Fibroblast of the aortic adventitia (primary cell): ENCODE measurements at regions not wholly inside any gene's neighbourhood (a gene's known extent, or its start where the extent isn't known, plus 50 kb on each side); places are given as distances from the start of the nearest gene placed in this dataset.

Source experiments
- DNase-seq: peaks from one replicate; pipeline ENCODE4 v3.0.0-alpha.2; 2010; ENCODE audit warnings: low read depth
- H3K4me3 ChIP-seq: 2 replicates; pipeline ENCODE4 v1.5.1; 2011; ENCODE audit warnings: low read depth, mild to moderate bottlenecking, control low read depth, low read length, moderate library complexity
- CTCF ChIP-seq: IDR thresholded peaks from 2 replicates; pipeline ENCODE4 v1.5.1; 2011; ENCODE audit warnings: mild to moderate bottlenecking, low read length, control low read depth, inconsistent platforms; ENCODE audit not compliant: insufficient read depth

GRCh38 chr5:106680330-106680729, 990.4 kb downstream of the EFNA5 start:
- H3K4me3 ChIP-seq: no peak overlapping the region
- no peak for TF ChIP-seq CTCF
- DNase-seq: no peak

DNA sequence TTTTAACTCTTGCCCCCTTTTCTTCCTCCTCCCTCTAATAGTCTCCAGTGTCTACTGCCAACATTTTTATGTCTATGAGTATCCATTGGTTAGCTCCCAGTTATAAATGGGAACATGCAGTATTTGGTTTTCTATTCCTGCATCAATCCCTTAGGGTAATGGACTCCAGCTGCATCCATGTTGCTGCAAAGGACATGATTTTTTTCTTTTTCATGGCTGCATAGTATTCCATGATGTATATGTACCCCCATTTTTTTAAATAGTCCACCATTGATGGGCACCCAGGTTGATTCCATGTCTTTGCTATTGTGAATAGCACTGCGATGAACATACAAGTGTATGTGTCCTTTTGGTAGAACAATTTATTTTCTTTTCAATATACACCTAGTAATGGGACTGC, 993.7 kb downstream of the EFNA5 start:
- H3K4me3 ChIP-seq: no peak overlapping the region
- no peak for DNase-seq
- no peak for TF ChIP-seq CTCF

- no peak overlapping the region for H3K4me3 ChIP-seq
- no peak for DNase-seq
- TF ChIP-seq CTCF: no peak
These were observed 995.0 kb downstream of the EFNA5 start for GRCh38 chr5:106675687-106676086.

GRCh38 chr5:106673941-106674340, 996.8 kb downstream of the EFNA5 start:
- DNase-seq: no peak
- no peak overlapping the region for H3K4me3 ChIP-seq
- no peak for TF ChIP-seq CTCF

DNA sequence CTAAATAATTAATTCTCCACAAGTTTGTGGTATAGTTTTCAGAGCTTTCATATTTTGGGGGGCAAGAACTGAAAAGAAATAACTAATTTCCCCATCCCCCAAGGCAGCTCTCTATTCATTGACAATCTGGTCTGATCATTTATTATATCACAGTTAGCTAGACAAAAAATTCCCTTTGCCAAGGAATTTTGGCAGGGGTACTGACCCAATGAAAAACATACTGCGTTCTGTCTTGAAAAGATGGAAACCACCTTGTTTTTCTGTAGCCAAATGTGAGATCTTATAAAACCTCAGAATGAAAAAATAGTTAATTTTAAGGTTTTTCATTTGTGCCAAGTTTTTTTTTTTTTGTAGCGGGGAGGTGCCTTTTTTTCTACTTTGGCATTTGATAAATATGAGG, 1008.9 kb downstream of the EFNA5 start:
- H3K4me3 ChIP-seq: no peak overlapping the region
- no peak for TF ChIP-seq CTCF
- no peak for DNase-seq

DNA sequence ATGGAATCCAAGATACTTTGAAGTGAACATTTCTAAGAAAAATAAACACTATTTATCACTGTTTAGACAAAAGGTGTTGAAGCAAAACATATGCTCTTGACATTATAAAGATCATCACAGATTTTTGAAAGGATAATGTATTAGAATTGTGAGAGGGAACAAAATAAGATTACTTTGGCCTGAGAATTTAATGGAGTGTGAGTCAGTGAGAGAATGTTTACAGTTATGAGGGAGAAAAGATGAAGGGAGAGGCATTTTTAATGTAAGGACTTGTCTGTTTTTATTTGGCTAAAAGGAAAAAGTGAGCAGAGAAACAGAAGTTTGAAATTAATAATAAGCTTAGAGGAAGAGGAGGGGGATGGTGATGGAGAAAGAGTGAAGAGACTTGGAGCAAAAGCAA, 1010.1 kb downstream of the EFNA5 start:
- no peak for DNase-seq
- TF ChIP-seq CTCF: no peak
- H3K4me3 ChIP-seq: no peak overlapping the region

DNA sequence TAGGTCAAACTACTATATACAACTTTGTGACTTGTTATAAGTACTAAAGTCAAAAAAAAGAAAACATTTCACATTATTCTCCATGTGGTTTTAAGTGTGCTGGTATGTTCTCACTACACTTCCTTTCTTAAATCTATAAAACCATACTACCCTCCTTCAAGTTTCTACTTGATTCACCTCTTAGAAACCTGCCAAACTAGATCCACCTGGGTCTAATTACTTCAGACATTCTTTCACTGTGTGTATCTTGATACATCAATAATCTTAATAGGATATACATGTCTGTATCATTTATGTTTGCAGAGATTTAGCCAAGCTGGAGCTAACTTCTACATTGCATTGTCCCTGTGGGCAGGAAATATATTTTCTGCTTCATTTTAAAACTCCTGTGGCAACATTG, 1012.6 kb downstream of the EFNA5 start:
- H3K4me3 ChIP-seq: no peak overlapping the region
- no peak for TF ChIP-seq CTCF
- no peak for DNase-seq
